ENCODE measurements at regions not wholly inside any gene's neighbourhood (a gene's known extent, or its start where the extent isn't known, plus 50 kb on each side); places are given as distances from the start of the nearest gene placed in this dataset.

GRCh38 chr7:156527458-156527890, 113.1 kb upstream of the RNF32 start:
- no TSS peak for BruUV-seq (replicated peaks)
- no peaks in the 10 kb centered on the region for H4K20me1 ChIP-seq (replicated peaks; ENCODE audit: control insufficient read depth, extremely low read depth, insufficient read depth, low read length)
- no peaks in the 10 kb centered on the region for H3K36me3 ChIP-seq (ENCODE audit: control insufficient read depth in 2 of 2, extremely low read depth in 1 of 2, insufficient read depth in 2 of 2, low read length in 2 of 2)
- H3K9ac ChIP-seq (replicated peaks; ENCODE audit: extremely low read depth, insufficient read depth, low read length), result no peak overlapping the region
- POLR2A ChIA-PET, result no interaction called here
- H3K27ac ChIP-seq (ENCODE audit: insufficient read depth, low read depth, low read length), result no peak overlapping the region
- no peak for TF ChIP-seq POLR2AphosphoS5 (IDR thresholded peaks at IDR 0.05; ENCODE audit: insufficient read depth, low read depth, low read length)
- no peak overlapping the region for H3K4me3 ChIP-seq (replicated peaks in 1 of 3; ENCODE audit: insufficient read depth in 1 of 3, low read depth in 1 of 3, low read length in 3 of 3)
- no peak overlapping the region for H3K4me2 ChIP-seq (ENCODE audit: insufficient read depth, low read length)
- no peaks in the 10 kb centered on the region for H3K9me1 ChIP-seq (replicated peaks; ENCODE audit: control insufficient read depth, extremely low read depth, insufficient read depth, low read length)
- H3K27me3 ChIP-seq (ENCODE audit: control insufficient read depth in 2 of 2, insufficient read depth in 2 of 2, low read length in 2 of 2), result no peaks in the 10 kb centered on the region
- no peaks in the 10 kb centered on the region for H3K4me1 ChIP-seq (ENCODE audit: control insufficient read depth, extremely low read depth, insufficient read depth, low read length)
- dilution Hi-C loops (cut with MboI; ENCODE audit: extremely low pct_ligation_motif_present, low sequenced_read_pairs) (no loop called here), intact Hi-C loops (cut with micrococcal nuclease) (no loop called here)
- no peak overlapping the region for H2AFZ ChIP-seq (ENCODE audit: low read depth, low read length)
- CTCF ChIA-PET, result no interaction called here
- DNase-seq (ENCODE audit: low read depth, low spot score), result no peak
- no peaks in the 10 kb centered on the region for H3K79me2 ChIP-seq (ENCODE audit: control insufficient read depth, insufficient read depth, low read length)
- no peak for FAIRE-seq
- no peaks in the 10 kb centered on the region for H3K9me3 ChIP-seq (replicated peaks; ENCODE audit: control insufficient read depth, insufficient read depth, low read length)

GRCh38 chr7:156524818-156525597, 115.6 kb upstream of the RNF32 start:
- Histone ChIP-seq H3K36me3 (ENCODE audit: control insufficient read depth in 2 of 2, extremely low read depth in 1 of 2, insufficient read depth in 2 of 2, low read length in 2 of 2) (no peaks in the 10 kb centered on the region), H2AFZ (ENCODE audit: low read depth, low read length) (no peak overlapping the region), H3K27me3 (ENCODE audit: control insufficient read depth in 2 of 2, insufficient read depth in 2 of 2, low read length in 2 of 2) (no peaks in the 10 kb centered on the region), H3K9me3 (replicated peaks; ENCODE audit: control insufficient read depth, insufficient read depth, low read length) (no peaks in the 10 kb centered on the region), H3K9ac (replicated peaks; ENCODE audit: extremely low read depth, insufficient read depth, low read length) (no peak overlapping the region), H3K9me1 (replicated peaks; ENCODE audit: control insufficient read depth, extremely low read depth, insufficient read depth, low read length) (no peaks in the 10 kb centered on the region), H3K4me3 (replicated peaks in 1 of 3; ENCODE audit: insufficient read depth in 1 of 3, low read depth in 1 of 3, low read length in 3 of 3) (no peak overlapping the region), H3K4me2 (ENCODE audit: insufficient read depth, low read length) (no peak overlapping the region), H3K27ac (ENCODE audit: insufficient read depth, low read depth, low read length) (no peak overlapping the region), H3K4me1 (ENCODE audit: control insufficient read depth, extremely low read depth, insufficient read depth, low read length) (no peaks in the 10 kb centered on the region), H3K79me2 (ENCODE audit: control insufficient read depth, insufficient read depth, low read length) (no peaks in the 10 kb centered on the region), H4K20me1 (replicated peaks; ENCODE audit: control insufficient read depth, extremely low read depth, insufficient read depth, low read length) (no peaks in the 10 kb centered on the region)
- TF ChIP-seq POLR2AphosphoS5 (IDR thresholded peaks at IDR 0.05; ENCODE audit: insufficient read depth, low read depth, low read length) (no peak), MAX (IDR thresholded peaks at IDR 0.05; ENCODE audit: insufficient read depth, insufficient read length) (no peak), MYC (IDR thresholded peaks at IDR 0.05; ENCODE audit: low read depth, low read length) (no peak)
- no TSS peak for BruUV-seq (replicated peaks)
- POLR2A ChIA-PET, result no interaction called here
- intact Hi-C loops (cut with micrococcal nuclease) (no loop called here), dilution Hi-C loops (cut with MboI; ENCODE audit: extremely low pct_ligation_motif_present, low sequenced_read_pairs) (no loop called here)
- CTCF ChIA-PET, result no interaction called here
- no peak for DNase-seq (ENCODE audit: low read depth, low spot score)
- no peak for FAIRE-seq
